HCT116 (cell line): ENCODE measurements at regions not wholly inside any gene's neighbourhood (a gene's known extent, or its start where the extent isn't known, plus 50 kb on each side); places are given as distances from the start of the nearest gene placed in this dataset.

Source experiments
- ATAC-seq: fragments of 200-7000 bp; cut with Tn5 transposase; 2 replicates; pipeline ENCODE4 v1.9.1; 2020; ENCODE audit warnings: mild to moderate bottlenecking, moderate library complexity
- BruUV-seq: library from RNA; stranded (reverse); fragments of 400-500 nt; replicated peaks from 2 replicates; lab custom pipeline; 2021; lab: Mats Ljungman, UMichigan
- CTCF ChIA-PET: fragments of 300-600 bp; sonication (Branson Sonifier 250); formaldehyde crosslinking; loops from one replicate; lab custom pipeline; 2021; ENCODE audit warnings: antibody characterized with exemption; lab: Charles Lee
- POLR2A ChIA-PET: fragments of 300-600, 350-600 bp; sonication (Branson Sonifier 250); formaldehyde crosslinking; loops from one replicate; lab custom pipeline; 2021; ENCODE audit warnings: antibody characterized with exemption; lab: Charles Lee
- RAD21 ChIA-PET, 2 experiments: fragments of 300-600 bp; sonication (Branson Sonifier 250); formaldehyde crosslinking; loops; one replicate each; lab custom pipeline; 2023; ENCODE audit warnings: low total read pairs in 2 of 2; ENCODE audit not compliant: uncharacterized antibody in 2 of 2, unreplicated experiment in 2 of 2, low non-redundant PET in 1 of 2; lab: Charles Lee
- DNase-seq: peaks from one replicate; pipeline ENCODE4 v3.0.0-alpha.2; 2010; ENCODE audit warnings: low read depth, low spot score
- H2AFZ ChIP-seq: fragments of 200-600 bp; shearing (Covaris generic), sonication (generic); 2 replicates; pipeline ENCODE4 v1.6.1; 2017; ENCODE audit warnings: low read depth, mixed run types, mixed read lengths, antibody characterized with exemption, low read length; ENCODE audit not compliant: poor library complexity, severe bottlenecking
- H3K27ac ChIP-seq: 2 replicates; pipeline ENCODE4 v1.5.1; 2012; ENCODE audit warnings: low read depth, low read length
- H3K27me3 ChIP-seq: fragments of 200-600 bp; sonication (generic); 2 replicates; pipeline ENCODE4 v1.6.1; 2016; ENCODE audit warnings: mixed run types, low read length, mixed read lengths; ENCODE audit not compliant: insufficient read depth
- H3K36me3 ChIP-seq, 2 experiments: fragments of 200-500 bp in 1 of 2; fragments of 200-600 bp in 1 of 2; sonication (Bioruptor generic) in 1 of 2; sonication (generic) in 1 of 2; 2 replicates each; pipeline versions ENCODE4 v1.5.1 to v1.6.1; 2014 to 2016; ENCODE audit warnings: low read length in 2 of 2, inconsistent platforms in 1 of 2, mixed read lengths in 1 of 2, mixed run types in 1 of 2; ENCODE audit not compliant: insufficient read depth in 2 of 2, control insufficient read depth in 1 of 2
- H3K4me1 ChIP-seq, 2 experiments: fragments of 200-600 bp in 1 of 2; sonication (generic) in 1 of 2; 2 replicates each; pipeline versions ENCODE4 v1.5.1 to v1.6.1; 2012 to 2017; ENCODE audit warnings: low read length in 2 of 2, inconsistent platforms in 1 of 2, mild to moderate bottlenecking in 1 of 2, mixed read lengths in 1 of 2, mixed run types in 1 of 2, moderate library complexity in 1 of 2; ENCODE audit not compliant: insufficient read depth in 2 of 2, control insufficient read depth in 1 of 2
- H3K4me2 ChIP-seq: fragments of 200-600 bp; sonication (generic); 2 replicates; pipeline ENCODE4 v1.6.1; 2017; ENCODE audit warnings: mixed run types, low read length, mixed read lengths
- H3K4me3 ChIP-seq, 2 experiments: fragments of 200-600 bp in 1 of 2; sonication (generic) in 1 of 2; replicated peaks in 1 of 2; 2 replicates each; pipeline ENCODE4 v1.5.1; 2011 to 2016; ENCODE audit warnings: low read length in 2 of 2, control low read depth in 1 of 2, low read depth in 1 of 2, mild to moderate bottlenecking in 1 of 2, mixed read lengths in 1 of 2, mixed run types in 1 of 2
- H3K79me2 ChIP-seq: fragments of 200-600 bp; sonication (generic); 2 replicates; pipeline ENCODE4 v1.6.1; 2017; ENCODE audit warnings: mild to moderate bottlenecking, mixed run types, low read length, moderate library complexity, mixed read lengths; ENCODE audit not compliant: insufficient read depth
- H3K9ac ChIP-seq: fragments of 200-600 bp; sonication (generic); 2 replicates; pipeline ENCODE4 v1.6.1; 2016; ENCODE audit warnings: low read length, mixed read lengths
- H3K9me2 ChIP-seq: fragments of 200-600 bp; sonication (generic), shearing (Covaris generic); 2 replicates; pipeline ENCODE4 v1.6.1; 2017; ENCODE audit warnings: mixed run types, mild to moderate bottlenecking, moderate library complexity; ENCODE audit not compliant: insufficient read depth
- H3K9me3 ChIP-seq, 2 experiments: fragments of 200-500 bp in 1 of 2; fragments of 200-600 bp in 1 of 2; sonication (Bioruptor generic) in 1 of 2; sonication (generic) in 1 of 2; 2 replicates each; pipeline ENCODE4 v1.6.1; 2014 to 2017; ENCODE audit warnings: low read length in 2 of 2, mixed read lengths in 2 of 2, inconsistent platforms in 1 of 2, low read depth in 1 of 2, mild to moderate bottlenecking in 1 of 2, mixed run types in 1 of 2, moderate library complexity in 1 of 2; ENCODE audit not compliant: control insufficient read depth in 1 of 2, insufficient read depth in 1 of 2
- H4K20me1 ChIP-seq: fragments of 200-600 bp; sonication (generic), shearing (Covaris generic); 2 replicates; pipeline ENCODE4 v1.6.1; 2017; ENCODE audit warnings: mixed run types, mild to moderate bottlenecking, moderate library complexity; ENCODE audit not compliant: insufficient read depth
- ATF3 ChIP-seq: IDR thresholded peaks from 2 replicates; pipeline ENCODE4 v1.6.1; 2012
- CBX3 ChIP-seq: IDR thresholded peaks from 2 replicates; pipeline ENCODE4 v1.6.1; 2012; ENCODE audit warnings: low read depth
- CEBPB ChIP-seq: IDR thresholded peaks from 2 replicates; pipeline ENCODE4 v1.6.1; 2012; ENCODE audit warnings: low read depth
- CTCF ChIP-seq, 3 experiments: fragments of 200-600 bp in 1 of 3; sonication (generic) in 1 of 3; IDR thresholded peaks in 2 of 3; conservative IDR thresholded peaks in 1 of 3; 2 replicates each; pipeline ENCODE4 v1.5.1; 2012 to 2017; ENCODE audit warnings: low read depth in 2 of 3, low read length in 2 of 3, antibody characterized with exemption in 1 of 3, borderline replicate concordance in 1 of 3, control low read depth in 1 of 3, mild to moderate bottlenecking in 1 of 3, mixed read lengths in 1 of 3, mixed run types in 1 of 3, moderate library complexity in 1 of 3; ENCODE audit not compliant: insufficient read depth in 1 of 3
- EGR1 ChIP-seq: IDR thresholded peaks from 2 replicates; pipeline ENCODE4 v1.6.1; 2012; ENCODE audit warnings: low read depth
- ELF1 ChIP-seq: IDR thresholded peaks from 2 replicates; pipeline ENCODE4 v1.6.1; 2012; ENCODE audit warnings: low read depth, borderline replicate concordance
- EZH2 ChIP-seq: fragments of 200-600 bp; sonication (generic); IDR thresholded peaks from 2 replicates; pipeline ENCODE4 v1.6.1; 2017; ENCODE audit warnings: antibody characterized with exemption, mixed run types
- EZH2phosphoT487 ChIP-seq: fragments of 200-600 bp; IDR thresholded peaks from 2 replicates; pipeline ENCODE4 v1.6.1; 2018; ENCODE audit warnings: antibody characterized with exemption, borderline replicate concordance
- FOSL1 ChIP-seq: IDR thresholded peaks from 2 replicates; pipeline ENCODE4 v1.6.1; 2012; ENCODE audit warnings: low read depth
- JUND ChIP-seq: IDR thresholded peaks from 2 replicates; pipeline ENCODE4 v1.6.1; 2012
- POLR2AphosphoS5 ChIP-seq: IDR thresholded peaks from 2 replicates; pipeline ENCODE4 v1.6.1; 2011; ENCODE audit warnings: mild to moderate bottlenecking, low read depth, low read length, moderate library complexity
- REST ChIP-seq: IDR thresholded peaks from 2 replicates; pipeline ENCODE4 v1.6.1; 2012; ENCODE audit warnings: low read depth
- SIN3A ChIP-seq: IDR thresholded peaks from 2 replicates; pipeline ENCODE4 v1.6.1; 2012; ENCODE audit warnings: low read depth
- SRF ChIP-seq: IDR thresholded peaks from 2 replicates; pipeline ENCODE4 v1.6.1; 2012; ENCODE audit warnings: low read depth
- TCF7L2 ChIP-seq: IDR thresholded peaks from 2 replicates; pipeline ENCODE4 v1.7.0; 2011; ENCODE audit warnings: borderline replicate concordance, inconsistent platforms; ENCODE audit not compliant: insufficient read depth, insufficient read length; ENCODE audit errors: extremely low read depth
- ZBTB33 ChIP-seq: IDR thresholded peaks from 2 replicates; pipeline ENCODE4 v1.6.1; 2011; ENCODE audit warnings: mild to moderate bottlenecking, low read length, moderate library complexity; ENCODE audit not compliant: insufficient replicate concordance; ENCODE audit errors: extremely low read depth
- ZFX ChIP-seq: fragments of 450-650 bp; IDR thresholded peaks from 2 replicates; pipeline ENCODE4 v1.6.1; 2017
- ZNF274 ChIP-seq: fragments of 200-500 bp; sonication (Bioruptor generic); IDR thresholded peaks from 2 replicates; pipeline ENCODE4 v1.6.1; 2014; ENCODE audit warnings: mild to moderate bottlenecking, low read depth, low read length, inconsistent platforms
- intact Hi-C: fragments of 100-400 bp; cut with micrococcal nuclease; formaldehyde crosslinking; loops from 2 replicates; pipeline ENCODE4 v1.10.0; 2022

- TF ChIP-seq CBX3 (no peak), SIN3A (no peak), POLR2AphosphoS5 (no peak), ZNF274 (no peak), JUND (no peak), SRF (no peak)
- TF ChIP-seq, all 23 proteins: peak for 0
These were observed 299.7 kb downstream of the NPR3 start (continued) for GRCh38 chr5:33010846-33011245.

- DNase-seq (no peak), ATAC-seq (no peak)
- H3K36me3 ChIP-seq = no peaks in the 10 kb centered on the region
- no peaks in the 10 kb centered on the region for H4K20me1 ChIP-seq
- POLR2A ChIA-PET = no interaction called here
- CTCF ChIA-PET = no interaction called here
- H3K27ac ChIP-seq = no peak overlapping the region
- no peak for TF ChIP-seq FOSL1
- TF ChIP-seq CBX3 = no peak
- TF ChIP-seq TCF7L2 = no peak
- no peak for TF ChIP-seq POLR2AphosphoS5
- TF ChIP-seq ZFX = no peak
- TF ChIP-seq CTCF (IDR thresholded peaks at IDR 0.05 in 2 of 3, conservative IDR thresholded peaks at IDR 0.05 in 1 of 3; ENCODE audit: borderline replicate concordance in 1 of 3, insufficient read depth in 1 of 3, low read depth in 2 of 3, low read length in 2 of 3) = no peak
- no peak for TF ChIP-seq ELF1
- no peak for TF ChIP-seq CEBPB
- no peak for TF ChIP-seq JUND
- no peak for TF ChIP-seq ZBTB33
- no peak for TF ChIP-seq EGR1
- no peak for TF ChIP-seq REST
- TF ChIP-seq ZNF274 = no peak
- TF ChIP-seq EZH2 = no peak
- no peak for TF ChIP-seq ATF3
- no peak for TF ChIP-seq EZH2phosphoT487
- H3K4me3 ChIP-seq = no peak overlapping the region
- peaks cover 2 to 12% of the 10 kb centered on the region in 2 experiments; a peak in 2 of 4 replicates for H3K4me1 ChIP-seq
- BruUV-seq = no TSS peak
- no peaks in the 10 kb centered on the region for H3K9me2 ChIP-seq
- H3K4me2 ChIP-seq = no peak overlapping the region
- H3K79me2 ChIP-seq = no peaks in the 10 kb centered on the region
- H3K9ac ChIP-seq = no peak overlapping the region
- H2AFZ ChIP-seq = no peak overlapping the region
- RAD21 ChIA-PET = no interaction called here
- intact Hi-C loops = no loop called here
- H3K9me3 ChIP-seq = no peaks in the 10 kb centered on the region; a peak in 1 of 4 replicates
- H3K27me3 ChIP-seq = no peaks in the 10 kb centered on the region
These were observed 300.7 kb downstream of the NPR3 start for GRCh38 chr5:33011801-33012200.
